Breast epithelium (tissue), 3 donors: ENCODE measurements at regions not wholly inside any gene's neighbourhood (a gene's known extent, or its start where the extent isn't known, plus 50 kb on each side); places are given as distances from the start of the nearest gene placed in this dataset.

Experiments
- CTCF ChIP-seq, 3 donors: fragments of 450-650 bp; IDR thresholded peaks; one replicate each; pipeline ENCODE4 v1.5.1; 2016 to 2017; ENCODE audit warnings: antibody characterized with exemption in 3 of 3, mild to moderate bottlenecking in 3 of 3, moderate library complexity in 3 of 3
- POLR2A ChIP-seq: fragments of 450-650 bp; IDR thresholded peaks from one replicate; pipeline ENCODE4 v1.6.1; 2016; ENCODE audit warnings: antibody characterized with exemption, mild to moderate bottlenecking, moderate library complexity
- POLR2AphosphoS5 ChIP-seq, 3 donors: sonication (generic); formaldehyde crosslinking; IDR thresholded peaks; one replicate each; pipeline ENCODE4 v1.6.1; 2017; ENCODE audit warnings: antibody characterized with exemption in 3 of 3

GRCh38 chr6:76790045-76790796, 673.1 kb downstream of the HTR1B start:
- TF ChIP-seq CTCF (IDR thresholded peaks at IDR 0.05): no peak
- no peak for TF ChIP-seq POLR2AphosphoS5 (IDR thresholded peaks at IDR 0.05)
- no peak for TF ChIP-seq POLR2A
